ENCODE measurements at regions not wholly inside any gene's neighbourhood (a gene's known extent, or its start where the extent isn't known, plus 50 kb on each side); places are given as distances from the start of the nearest gene placed in this dataset.

DNA sequence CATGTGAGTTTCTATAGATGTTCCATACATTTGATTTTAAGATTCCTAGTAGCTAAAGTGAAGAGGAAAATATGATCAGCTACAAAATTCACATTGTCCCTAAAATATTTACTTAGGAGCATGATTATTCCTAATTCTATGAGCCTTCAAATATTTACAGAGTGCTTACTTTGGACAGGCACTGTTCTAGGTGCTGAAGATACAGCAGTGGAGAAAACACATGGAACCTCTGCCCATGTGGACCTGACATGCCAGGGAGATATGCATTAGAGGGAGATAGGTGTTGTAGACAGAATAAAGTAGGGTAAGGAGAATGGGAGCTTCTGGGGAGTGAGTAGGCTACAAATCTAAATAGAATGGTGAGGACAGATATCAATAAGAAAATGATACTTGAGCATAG is 62.6 kb upstream of the TACR1 start:
- TF ChIP-seq CTCF (IDR thresholded peaks at IDR 0.05) (no peak), EP300 (IDR thresholded peaks at IDR 0.05) (no peak), POLR2A (IDR thresholded peaks at IDR 0.05) (no peak), POLR2AphosphoS5 (IDR thresholded peaks at IDR 0.05) (no peak)

Data from sigmoid colon (tissue), 4 donors.